ENCODE measurements at regions not wholly inside any gene's neighbourhood (a gene's known extent, or its start where the extent isn't known, plus 50 kb on each side); places are given as distances from the start of the nearest gene placed in this dataset.
"Not testable (repeated sequence)": the region's sequence is repeated elsewhere in the genome, so short reads cannot be mapped to it uniquely, and the experiment has no call there.

GRCh38 chrX:120719622-120720021 lies 89.8 kb upstream of the C1GALT1C1 start:
- DNase-seq (ENCODE audit: low spot score): no peak
- Histone ChIP-seq H3K9ac (ENCODE audit: low read depth in 1 of 2, low read length in 2 of 2) (no peak overlapping the region), H3K9me3 (ENCODE audit: control insufficient read depth in 4 of 4, low read length in 3 of 4) (peaks cover 0 to 4% (median 0%) of the 10 kb centered on the region in 4 donors), H3K4me1 (ENCODE audit: control insufficient read depth in 4 of 4, insufficient read depth in 4 of 4, low read length in 3 of 4) (no peaks in the 10 kb centered on the region), H3K27me3 (ENCODE audit: control insufficient read depth in 4 of 4, insufficient read depth in 4 of 4, low read length in 3 of 4) (no peaks in the 10 kb centered on the region), H3K27ac (ENCODE audit: low read depth in 1 of 2, low read length in 2 of 2) (no peak overlapping the region), H3K36me3 (ENCODE audit: control insufficient read depth in 4 of 4, insufficient read depth in 3 of 4, low read depth in 1 of 4, low read length in 3 of 4) (no peaks in the 10 kb centered on the region), H3K4me3 (ENCODE audit: low read depth in 1 of 3, low read length in 3 of 3) (no peak overlapping the region)
- WGBS: 84% methylated on average over 2 of the region's 2 CpGs
- TF ChIP-seq GABPA (IDR thresholded peaks at IDR 0.05 in 1 of 2, conservative IDR thresholded peaks at IDR 0.05 in 1 of 2) (no peak), FOXA1 (IDR thresholded peaks at IDR 0.05) (no peak), RAD21 (IDR thresholded peaks at IDR 0.05) (no peak)
- TF ChIP-seq, protein P1, sequence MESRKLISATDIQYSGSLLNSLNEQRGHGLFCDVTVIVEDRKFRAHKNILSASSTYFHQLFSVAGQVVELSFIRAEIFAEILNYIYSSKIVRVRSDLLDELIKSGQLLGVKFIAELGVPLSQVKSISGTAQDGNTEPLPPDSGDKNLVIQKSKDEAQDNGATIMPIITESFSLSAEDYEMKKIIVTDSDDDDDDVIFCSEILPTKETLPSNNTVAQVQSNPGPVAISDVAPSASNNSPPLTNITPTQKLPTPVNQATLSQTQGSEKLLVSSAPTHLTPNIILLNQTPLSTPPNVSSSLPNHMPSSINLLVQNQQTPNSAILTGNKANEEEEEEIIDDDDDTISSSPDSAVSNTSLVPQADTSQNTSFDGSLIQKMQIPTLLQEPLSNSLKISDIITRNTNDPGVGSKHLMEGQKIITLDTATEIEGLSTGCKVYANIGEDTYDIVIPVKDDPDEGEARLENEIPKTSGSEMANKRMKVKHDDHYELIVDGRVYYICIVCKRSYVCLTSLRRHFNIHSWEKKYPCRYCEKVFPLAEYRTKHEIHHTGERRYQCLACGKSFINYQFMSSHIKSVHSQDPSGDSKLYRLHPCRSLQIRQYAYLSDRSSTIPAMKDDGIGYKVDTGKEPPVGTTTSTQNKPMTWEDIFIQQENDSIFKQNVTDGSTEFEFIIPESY (IDR thresholded peaks at IDR 0.05): no peak

GRCh38 chrX:120718969-120719368 lies 89.1 kb upstream of the C1GALT1C1 start:
- DNase-seq (ENCODE audit: low spot score): no peak
- 93% methylated on average over 2 of the region's 2 CpGs for WGBS
- no peak overlapping the region for H3K9ac ChIP-seq (ENCODE audit: low read depth in 1 of 2, low read length in 2 of 2)
- no peaks in the 10 kb centered on the region for H3K4me1 ChIP-seq (ENCODE audit: control insufficient read depth in 4 of 4, insufficient read depth in 4 of 4, low read length in 3 of 4)
- H3K9me3 ChIP-seq (ENCODE audit: control insufficient read depth in 4 of 4, low read length in 3 of 4): peaks cover 0 to 4% (median 0%) of the 10 kb centered on the region in 4 donors
- no peak overlapping the region for H3K4me3 ChIP-seq (ENCODE audit: low read depth in 1 of 3, low read length in 3 of 3)
- no peaks in the 10 kb centered on the region for H3K27me3 ChIP-seq (ENCODE audit: control insufficient read depth in 4 of 4, insufficient read depth in 4 of 4, low read length in 3 of 4)
- no peaks in the 10 kb centered on the region for H3K36me3 ChIP-seq (ENCODE audit: control insufficient read depth in 4 of 4, insufficient read depth in 3 of 4, low read depth in 1 of 4, low read length in 3 of 4)
- no peak overlapping the region for H3K27ac ChIP-seq (ENCODE audit: low read depth in 1 of 2, low read length in 2 of 2)
- no peak for TF ChIP-seq HNF4G (IDR thresholded peaks at IDR 0.05)
- no peak for TF ChIP-seq NR2F2 (IDR thresholded peaks at IDR 0.05)
- no peak for TF ChIP-seq JUND (IDR thresholded peaks at IDR 0.05)
- TF ChIP-seq HNF4A (conservative IDR thresholded peaks at IDR 0.05): no peak
- TF ChIP-seq SP1 (IDR thresholded peaks at IDR 0.05): no peak
- TF ChIP-seq YY1 (IDR thresholded peaks at IDR 0.05): no peak
- TF ChIP-seq, protein P1 (IDR thresholded peaks at IDR 0.05): no peak
- no peak for TF ChIP-seq EGR1 (IDR thresholded peaks at IDR 0.05; ENCODE audit: low read depth in 2 of 2)
- TF ChIP-seq FOXA1 (IDR thresholded peaks at IDR 0.05): no peak
- TF ChIP-seq, protein P2, sequence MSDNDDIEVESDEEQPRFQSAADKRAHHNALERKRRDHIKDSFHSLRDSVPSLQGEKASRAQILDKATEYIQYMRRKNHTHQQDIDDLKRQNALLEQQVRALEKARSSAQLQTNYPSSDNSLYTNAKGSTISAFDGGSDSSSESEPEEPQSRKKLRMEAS (IDR thresholded peaks at IDR 0.05): no peak
- TF ChIP-seq TAF1 (conservative IDR thresholded peaks at IDR 0.05): no peak
- no peak for TF ChIP-seq CTCF (IDR thresholded peaks at IDR 0.05; ENCODE audit: low read depth, low read length, missing input control)
- TF ChIP-seq ATF3 (IDR thresholded peaks at IDR 0.05): no peak
- TF ChIP-seq, protein P3, sequence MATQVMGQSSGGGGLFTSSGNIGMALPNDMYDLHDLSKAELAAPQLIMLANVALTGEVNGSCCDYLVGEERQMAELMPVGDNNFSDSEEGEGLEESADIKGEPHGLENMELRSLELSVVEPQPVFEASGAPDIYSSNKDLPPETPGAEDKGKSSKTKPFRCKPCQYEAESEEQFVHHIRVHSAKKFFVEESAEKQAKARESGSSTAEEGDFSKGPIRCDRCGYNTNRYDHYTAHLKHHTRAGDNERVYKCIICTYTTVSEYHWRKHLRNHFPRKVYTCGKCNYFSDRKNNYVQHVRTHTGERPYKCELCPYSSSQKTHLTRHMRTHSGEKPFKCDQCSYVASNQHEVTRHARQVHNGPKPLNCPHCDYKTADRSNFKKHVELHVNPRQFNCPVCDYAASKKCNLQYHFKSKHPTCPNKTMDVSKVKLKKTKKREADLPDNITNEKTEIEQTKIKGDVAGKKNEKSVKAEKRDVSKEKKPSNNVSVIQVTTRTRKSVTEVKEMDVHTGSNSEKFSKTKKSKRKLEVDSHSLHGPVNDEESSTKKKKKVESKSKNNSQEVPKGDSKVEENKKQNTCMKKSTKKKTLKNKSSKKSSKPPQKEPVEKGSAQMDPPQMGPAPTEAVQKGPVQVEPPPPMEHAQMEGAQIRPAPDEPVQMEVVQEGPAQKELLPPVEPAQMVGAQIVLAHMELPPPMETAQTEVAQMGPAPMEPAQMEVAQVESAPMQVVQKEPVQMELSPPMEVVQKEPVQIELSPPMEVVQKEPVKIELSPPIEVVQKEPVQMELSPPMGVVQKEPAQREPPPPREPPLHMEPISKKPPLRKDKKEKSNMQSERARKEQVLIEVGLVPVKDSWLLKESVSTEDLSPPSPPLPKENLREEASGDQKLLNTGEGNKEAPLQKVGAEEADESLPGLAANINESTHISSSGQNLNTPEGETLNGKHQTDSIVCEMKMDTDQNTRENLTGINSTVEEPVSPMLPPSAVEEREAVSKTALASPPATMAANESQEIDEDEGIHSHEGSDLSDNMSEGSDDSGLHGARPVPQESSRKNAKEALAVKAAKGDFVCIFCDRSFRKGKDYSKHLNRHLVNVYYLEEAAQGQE (IDR thresholded peaks at IDR 0.05): no peak
- no peak for TF ChIP-seq RAD21 (IDR thresholded peaks at IDR 0.05)

DNA sequence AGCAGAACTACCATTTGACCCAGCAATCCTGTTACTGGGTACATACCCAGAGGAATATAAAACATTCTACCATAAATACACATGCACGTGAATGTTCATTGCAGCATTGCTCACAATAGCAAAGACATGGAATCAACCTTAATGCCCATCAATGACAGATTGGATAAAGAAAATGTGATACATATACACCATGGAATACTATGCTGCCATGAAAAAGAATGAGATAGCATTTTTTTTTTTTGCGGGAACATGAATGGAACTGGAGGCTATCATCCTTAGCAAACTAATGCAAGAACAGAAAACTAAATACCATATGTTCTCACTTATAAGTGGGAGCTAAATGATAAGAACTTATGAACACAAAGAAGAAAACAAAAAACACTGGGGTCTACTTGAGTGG lies 72.5 kb upstream of the C1GALT1C1 start:
- H3K27me3 ChIP-seq (ENCODE audit: control insufficient read depth in 4 of 4, insufficient read depth in 4 of 4, low read length in 3 of 4); H3K4me1 ChIP-seq (ENCODE audit: control insufficient read depth in 4 of 4, insufficient read depth in 4 of 4, low read length in 3 of 4); H3K36me3 ChIP-seq (ENCODE audit: control insufficient read depth in 4 of 4, insufficient read depth in 3 of 4, low read depth in 1 of 4, low read length in 3 of 4); H3K4me3 ChIP-seq (ENCODE audit: low read depth in 1 of 3, low read length in 3 of 3); H3K27ac ChIP-seq (ENCODE audit: low read depth in 1 of 2, low read length in 2 of 2); H3K9me3 ChIP-seq (ENCODE audit: control insufficient read depth in 4 of 4, low read length in 3 of 4); H3K9ac ChIP-seq (ENCODE audit: low read depth in 1 of 2, low read length in 2 of 2); DNase-seq (ENCODE audit: low spot score): not testable (repeated sequence)
- 100% methylated on average over 2 of the region's 2 CpGs for WGBS

Data from liver (tissue), 8 donors.